ENCODE measurements at regions not wholly inside any gene's neighbourhood (a gene's known extent, or its start where the extent isn't known, plus 50 kb on each side); places are given as distances from the start of the nearest gene placed in this dataset.

- no peaks in the 10 kb centered on the region for H3K36me3 ChIP-seq (ENCODE audit: control insufficient read depth in 4 of 4, insufficient read depth in 3 of 4, low read depth in 1 of 4, low read length in 3 of 4)
- no peak overlapping the region for H3K4me3 ChIP-seq (ENCODE audit: low read depth in 1 of 3, low read length in 3 of 3)
- no peak overlapping the region for H3K9ac ChIP-seq (ENCODE audit: low read depth in 1 of 2, low read length in 2 of 2)
- H3K27me3 ChIP-seq (ENCODE audit: control insufficient read depth in 4 of 4, insufficient read depth in 4 of 4, low read length in 3 of 4), result no peaks in the 10 kb centered on the region
- no peak overlapping the region for H3K27ac ChIP-seq (ENCODE audit: low read depth in 1 of 2, low read length in 2 of 2)
- no peaks in the 10 kb centered on the region for H3K9me3 ChIP-seq (ENCODE audit: control insufficient read depth in 4 of 4, low read length in 3 of 4)
- no peaks in the 10 kb centered on the region for H3K4me1 ChIP-seq (ENCODE audit: control insufficient read depth in 4 of 4, insufficient read depth in 4 of 4, low read length in 3 of 4)
- 61% methylated on average over 4 of the region's 4 CpGs for WGBS
- no peak for DNase-seq (ENCODE audit: low spot score)
- TF ChIP-seq HNF4A (conservative IDR thresholded peaks at IDR 0.05) (no peak), HNF4G (IDR thresholded peaks at IDR 0.05) (no peak), SP1 (IDR thresholded peaks at IDR 0.05) (no peak), EGR1 (IDR thresholded peaks at IDR 0.05; ENCODE audit: low read depth in 2 of 2) (no peak), RXRA (IDR thresholded peaks at IDR 0.05) (no peak), RAD21 (IDR thresholded peaks at IDR 0.05) (no peak), CTCF (IDR thresholded peaks at IDR 0.05; ENCODE audit: low read depth, low read length, missing input control) (no peak), FOXA2 (IDR thresholded peaks at IDR 0.05) (no peak), NR2F2 (IDR thresholded peaks at IDR 0.05) (no peak), ZBTB33 (IDR thresholded peaks at IDR 0.05) (no peak), FOXA1 (IDR thresholded peaks at IDR 0.05) (no peak), GABPA (IDR thresholded peaks at IDR 0.05 in 1 of 2, conservative IDR thresholded peaks at IDR 0.05 in 1 of 2) (no peak), JUND (IDR thresholded peaks at IDR 0.05) (no peak), YY1 (IDR thresholded peaks at IDR 0.05) (no peak), TAF1 (conservative IDR thresholded peaks at IDR 0.05) (no peak), MAX (IDR thresholded peaks at IDR 0.05) (no peak)
- TF ChIP-seq, protein P1, sequence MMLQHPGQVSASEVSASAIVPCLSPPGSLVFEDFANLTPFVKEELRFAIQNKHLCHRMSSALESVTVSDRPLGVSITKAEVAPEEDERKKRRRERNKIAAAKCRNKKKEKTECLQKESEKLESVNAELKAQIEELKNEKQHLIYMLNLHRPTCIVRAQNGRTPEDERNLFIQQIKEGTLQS (IDR thresholded peaks at IDR 0.05), result no peak
- TF ChIP-seq, protein P2, sequence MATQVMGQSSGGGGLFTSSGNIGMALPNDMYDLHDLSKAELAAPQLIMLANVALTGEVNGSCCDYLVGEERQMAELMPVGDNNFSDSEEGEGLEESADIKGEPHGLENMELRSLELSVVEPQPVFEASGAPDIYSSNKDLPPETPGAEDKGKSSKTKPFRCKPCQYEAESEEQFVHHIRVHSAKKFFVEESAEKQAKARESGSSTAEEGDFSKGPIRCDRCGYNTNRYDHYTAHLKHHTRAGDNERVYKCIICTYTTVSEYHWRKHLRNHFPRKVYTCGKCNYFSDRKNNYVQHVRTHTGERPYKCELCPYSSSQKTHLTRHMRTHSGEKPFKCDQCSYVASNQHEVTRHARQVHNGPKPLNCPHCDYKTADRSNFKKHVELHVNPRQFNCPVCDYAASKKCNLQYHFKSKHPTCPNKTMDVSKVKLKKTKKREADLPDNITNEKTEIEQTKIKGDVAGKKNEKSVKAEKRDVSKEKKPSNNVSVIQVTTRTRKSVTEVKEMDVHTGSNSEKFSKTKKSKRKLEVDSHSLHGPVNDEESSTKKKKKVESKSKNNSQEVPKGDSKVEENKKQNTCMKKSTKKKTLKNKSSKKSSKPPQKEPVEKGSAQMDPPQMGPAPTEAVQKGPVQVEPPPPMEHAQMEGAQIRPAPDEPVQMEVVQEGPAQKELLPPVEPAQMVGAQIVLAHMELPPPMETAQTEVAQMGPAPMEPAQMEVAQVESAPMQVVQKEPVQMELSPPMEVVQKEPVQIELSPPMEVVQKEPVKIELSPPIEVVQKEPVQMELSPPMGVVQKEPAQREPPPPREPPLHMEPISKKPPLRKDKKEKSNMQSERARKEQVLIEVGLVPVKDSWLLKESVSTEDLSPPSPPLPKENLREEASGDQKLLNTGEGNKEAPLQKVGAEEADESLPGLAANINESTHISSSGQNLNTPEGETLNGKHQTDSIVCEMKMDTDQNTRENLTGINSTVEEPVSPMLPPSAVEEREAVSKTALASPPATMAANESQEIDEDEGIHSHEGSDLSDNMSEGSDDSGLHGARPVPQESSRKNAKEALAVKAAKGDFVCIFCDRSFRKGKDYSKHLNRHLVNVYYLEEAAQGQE (IDR thresholded peaks at IDR 0.05), result no peak
Measured at GRCh38 chr2:78817430-78817829, 208.1 kb upstream of the REG3G start.
